ENCODE measurements at regions not wholly inside any gene's neighbourhood (a gene's known extent, or its start where the extent isn't known, plus 50 kb on each side); places are given as distances from the start of the nearest gene placed in this dataset.

DNA sequence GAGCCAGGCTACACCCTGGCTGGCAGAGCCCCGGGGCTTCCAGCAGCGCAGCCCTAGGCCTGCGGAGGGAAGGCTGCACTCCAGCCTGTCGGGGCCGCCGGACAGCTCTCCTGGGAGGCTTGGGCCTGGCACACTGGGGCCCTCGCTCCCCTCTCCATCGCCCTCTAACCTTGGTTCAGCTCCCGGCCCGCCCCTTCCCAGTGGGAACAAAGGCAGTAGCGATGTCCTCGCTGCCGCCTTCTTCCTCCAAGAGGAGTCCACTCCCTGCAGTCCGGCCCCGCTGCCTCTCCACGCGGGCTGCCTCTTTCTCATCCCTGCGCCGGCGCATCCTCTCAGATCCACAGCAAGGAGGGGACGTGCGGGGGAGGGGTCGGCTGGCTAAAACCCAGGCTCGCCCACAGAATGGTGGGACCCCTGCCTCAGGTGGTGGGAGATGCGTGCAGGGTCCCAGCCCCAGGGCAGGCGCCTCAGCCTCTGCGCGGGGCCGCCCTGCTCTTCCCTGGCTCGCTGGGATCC, 138.1 kb downstream of the TWIST2 start:
- DNase-seq: no peak

DNA sequence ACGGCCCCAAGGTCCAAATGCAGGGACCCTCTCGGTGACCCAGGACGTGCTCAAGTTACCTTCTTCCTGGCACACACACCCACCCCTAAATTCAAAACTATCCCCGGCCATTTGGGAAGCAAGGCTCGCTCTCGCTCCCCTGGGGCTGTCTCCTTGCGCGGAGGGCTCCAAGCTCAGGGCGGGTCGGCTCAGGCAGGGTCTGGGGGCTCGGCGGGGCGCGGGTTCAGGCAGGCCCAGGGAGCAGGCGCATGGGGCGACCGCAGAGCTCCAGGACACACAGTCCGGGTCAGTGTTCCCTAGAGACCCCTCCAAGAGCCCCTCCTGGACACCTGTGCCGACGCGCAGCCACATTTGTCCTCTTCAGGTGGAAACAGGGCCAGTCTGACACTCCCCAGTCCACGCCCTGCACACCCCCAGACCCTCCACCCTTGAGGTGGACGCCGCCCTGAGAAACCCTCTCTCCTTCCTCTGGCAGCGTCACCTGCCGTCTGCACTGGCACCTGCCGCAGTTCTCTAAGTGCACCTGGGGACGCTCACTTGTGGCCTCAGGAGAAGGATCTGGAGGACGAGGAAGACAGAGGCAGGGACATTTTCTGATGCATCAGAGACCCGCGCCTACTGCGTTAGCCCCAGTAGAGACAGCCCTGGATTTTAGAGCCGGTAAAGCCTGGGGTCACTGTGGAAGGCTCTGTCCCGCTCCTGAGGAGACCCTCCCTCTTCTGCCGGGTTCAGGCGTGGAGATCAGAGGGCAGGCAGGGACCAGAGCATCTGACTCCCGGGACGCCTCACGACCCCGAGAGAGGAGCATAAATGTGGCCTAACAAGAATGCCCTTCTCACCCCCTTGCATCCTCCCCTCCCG, 138.8 kb downstream of the TWIST2 start:
- DNase-seq: no peak

DNA sequence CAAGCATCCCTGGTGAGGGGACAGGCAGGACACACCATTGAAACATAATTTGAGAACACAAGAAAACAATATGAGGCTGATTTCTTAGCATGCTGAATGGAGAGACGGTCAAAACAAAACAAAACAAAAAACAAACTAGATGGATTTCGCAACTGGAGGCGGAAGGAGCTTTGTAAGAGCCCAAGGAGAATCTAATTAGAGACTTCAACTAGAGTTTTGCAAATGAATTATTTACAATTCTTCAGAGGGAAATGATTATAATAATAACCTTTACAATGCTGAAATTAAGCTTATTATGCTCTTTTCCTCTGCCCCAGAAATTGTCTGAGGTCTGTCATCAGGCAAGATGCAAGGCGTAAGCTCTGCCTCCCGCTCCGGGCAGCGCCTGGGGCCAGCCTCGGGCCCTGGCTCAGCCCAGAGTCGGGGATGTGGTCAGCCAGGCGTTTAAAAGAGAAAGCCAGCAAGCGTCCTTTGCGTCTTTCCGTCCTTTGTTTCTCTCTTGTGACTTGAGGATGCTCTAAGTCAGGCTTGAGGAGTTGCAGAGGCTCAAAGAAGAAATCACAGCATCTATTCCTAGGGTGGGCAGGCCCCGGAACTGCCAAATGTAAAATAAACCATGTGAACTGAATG, 139.6 kb downstream of the TWIST2 start:
- DNase-seq: no peak

DNA sequence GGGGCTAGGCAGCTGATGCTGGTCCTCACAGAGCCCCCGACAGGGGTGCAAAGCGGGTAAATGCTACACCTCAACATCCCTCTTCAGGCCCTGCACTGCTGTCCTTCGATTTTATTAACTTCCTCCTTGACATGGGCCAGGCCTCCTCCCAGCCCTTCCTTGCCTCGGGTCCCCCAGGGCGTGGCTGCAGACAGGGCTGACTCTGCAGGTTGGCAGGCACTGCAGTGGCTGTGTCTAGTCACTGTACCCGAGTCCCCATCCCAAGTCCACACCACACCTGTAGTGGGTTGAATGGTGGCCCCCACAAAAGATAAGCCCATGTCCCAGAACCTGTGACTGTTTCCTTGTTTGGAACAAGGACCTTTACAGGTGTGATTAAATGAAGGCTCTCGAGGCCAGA, 140.2 kb downstream of the TWIST2 start:
- DNase-seq: no peak

DNA sequence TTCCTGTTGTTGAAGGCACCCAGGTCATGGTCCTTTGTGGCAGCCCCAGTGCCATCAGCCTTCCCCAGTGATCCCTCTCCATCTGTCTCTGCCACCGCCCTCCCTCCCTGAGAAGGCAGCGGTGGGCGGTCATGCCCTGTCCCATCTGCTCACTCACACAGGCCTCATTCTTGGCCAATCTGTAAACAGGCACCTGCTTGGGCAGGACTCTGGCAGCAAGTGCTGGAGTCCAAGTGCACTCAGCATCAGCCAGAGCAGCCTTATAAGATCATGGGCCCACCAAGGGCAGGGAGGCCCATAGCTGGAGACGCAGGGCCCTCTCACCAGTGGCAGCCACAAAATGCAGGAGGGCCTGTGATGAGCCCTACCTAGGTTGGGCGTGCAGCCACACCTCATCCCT, 140.9 kb downstream of the TWIST2 start:
- DNase-seq: no peak

DNA sequence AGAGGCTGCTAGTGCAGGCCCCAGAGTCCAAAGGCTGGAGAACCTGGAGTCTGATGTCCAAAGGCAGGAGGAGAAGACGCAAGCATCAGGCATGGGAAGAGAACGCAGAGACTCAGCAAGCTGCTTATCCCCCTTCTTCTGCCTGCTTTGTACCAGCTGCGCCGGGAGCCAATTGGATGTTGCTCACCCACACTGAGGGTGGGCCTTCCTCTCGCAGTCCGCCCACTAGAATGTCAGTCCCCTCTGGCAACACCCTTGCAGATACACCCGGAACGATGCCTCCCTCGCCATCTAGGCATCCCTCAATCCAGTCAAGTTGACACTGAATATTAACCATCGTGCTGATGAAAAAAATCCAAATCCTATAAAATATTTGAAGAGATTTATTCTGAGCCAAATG, 141.6 kb downstream of the TWIST2 start:
- DNase-seq: no peak

DNA sequence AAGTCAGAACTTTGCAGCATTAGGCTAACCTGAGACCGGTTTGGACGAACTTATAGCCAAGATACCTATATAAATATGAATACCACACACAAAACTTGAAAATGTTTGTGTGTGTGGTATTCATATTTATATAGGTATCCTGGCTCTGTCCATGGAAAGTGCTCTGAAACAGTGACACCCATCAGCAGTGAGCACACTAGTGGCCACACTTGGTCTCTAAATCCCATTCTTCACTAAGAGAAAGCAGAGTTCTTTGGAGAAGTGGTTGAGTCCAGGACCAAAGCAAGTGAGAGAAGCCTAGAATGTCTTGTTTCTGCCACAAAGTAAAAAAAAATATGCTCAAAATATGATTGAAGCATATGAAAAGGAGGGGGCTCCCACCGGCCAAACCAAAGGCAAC, 146.5 kb downstream of the TWIST2 start:
- DNase-seq: no peak

DNA sequence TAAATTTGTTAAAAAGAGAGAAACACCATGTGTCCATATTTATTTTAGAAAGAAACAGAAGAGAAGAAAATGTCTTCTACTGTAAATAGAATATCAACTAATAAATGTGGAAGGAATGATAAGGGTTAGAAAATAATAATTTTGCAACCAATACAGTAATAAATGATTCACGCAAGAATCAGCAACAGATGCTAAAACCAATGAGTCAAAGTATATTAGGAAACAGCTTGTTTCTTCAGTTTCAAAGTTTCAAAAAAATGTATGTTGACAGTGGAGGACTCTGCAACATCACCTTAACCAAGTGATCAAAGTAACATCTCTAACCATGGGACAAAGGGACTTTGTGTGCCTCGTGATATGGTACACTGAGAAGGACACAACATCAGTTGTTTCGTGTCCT, 147.0 kb downstream of the TWIST2 start:
- DNase-seq: no peak

DNA sequence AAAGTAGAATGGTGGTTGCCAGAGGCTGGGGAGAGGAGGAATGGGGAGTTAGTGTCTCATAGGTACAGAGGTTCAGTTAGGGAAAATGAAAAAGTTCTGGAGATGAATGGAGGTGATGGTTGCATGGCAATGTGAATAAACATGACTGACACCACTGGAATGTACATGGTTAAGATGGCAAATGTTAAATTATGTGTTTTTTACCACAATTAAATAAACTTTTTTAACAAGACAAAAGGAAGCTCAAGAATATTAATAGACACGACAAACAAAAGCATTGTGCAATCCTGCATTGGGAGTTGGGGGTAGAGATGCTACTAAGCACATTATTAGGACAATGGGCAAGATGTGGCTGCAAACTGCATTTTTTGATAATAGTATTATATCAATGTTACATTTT, 147.7 kb downstream of the TWIST2 start:
- DNase-seq: no peak

DNA sequence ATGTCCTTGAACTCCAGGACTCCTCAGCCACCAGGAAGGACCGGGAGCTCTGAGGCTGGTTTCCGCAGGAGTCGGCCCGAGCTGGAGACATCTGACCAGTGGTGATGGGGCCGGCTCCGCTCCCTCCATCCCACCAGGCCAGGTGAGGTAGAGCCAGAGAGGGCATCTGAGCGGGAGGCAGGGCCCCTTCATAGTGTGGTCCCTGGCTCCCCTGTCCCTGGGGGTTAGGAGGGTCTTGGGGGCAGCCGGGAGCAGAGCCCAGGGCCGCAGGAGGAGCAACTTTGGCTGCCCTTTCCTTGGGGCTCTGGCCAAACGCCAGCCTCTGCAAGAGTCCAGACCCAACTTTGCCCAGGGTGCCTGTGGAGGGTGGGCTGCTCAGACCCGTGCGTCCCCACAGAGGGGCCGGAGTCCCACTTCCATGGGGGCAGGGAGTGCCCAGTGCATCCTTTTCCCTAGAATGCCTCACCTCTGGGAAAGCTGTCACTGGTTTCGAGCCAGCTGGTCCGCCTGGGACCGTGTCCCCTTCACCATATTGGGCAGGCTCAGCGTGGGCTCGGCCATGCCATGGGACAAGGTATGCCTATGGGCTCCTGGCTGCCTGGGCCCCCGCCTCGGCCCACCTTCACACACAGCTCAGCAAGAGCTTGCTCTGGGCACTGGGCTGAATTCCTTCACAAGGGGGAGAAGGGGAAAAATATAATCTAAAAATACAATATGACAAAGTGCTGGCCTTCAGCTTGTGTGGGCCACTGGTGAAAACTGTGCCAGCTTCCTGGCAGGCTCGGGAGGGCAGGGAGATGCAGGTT, 148.6 kb downstream of the TWIST2 start:
- DNase-seq: no peak

DNA sequence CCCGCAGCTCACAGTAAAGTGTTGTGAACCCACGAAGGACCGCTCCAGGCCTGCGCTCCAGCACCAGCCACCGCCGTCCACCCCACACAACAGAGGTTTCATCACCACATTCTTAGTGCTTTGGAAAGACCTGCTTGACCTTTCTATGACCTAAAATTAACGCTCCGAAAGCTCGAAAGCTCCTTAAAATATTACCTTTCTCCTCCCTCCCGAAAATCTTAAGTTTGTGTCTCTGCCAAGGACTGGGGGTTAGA, 149.2 kb downstream of the TWIST2 start:
- DNase-seq: no peak

DNA sequence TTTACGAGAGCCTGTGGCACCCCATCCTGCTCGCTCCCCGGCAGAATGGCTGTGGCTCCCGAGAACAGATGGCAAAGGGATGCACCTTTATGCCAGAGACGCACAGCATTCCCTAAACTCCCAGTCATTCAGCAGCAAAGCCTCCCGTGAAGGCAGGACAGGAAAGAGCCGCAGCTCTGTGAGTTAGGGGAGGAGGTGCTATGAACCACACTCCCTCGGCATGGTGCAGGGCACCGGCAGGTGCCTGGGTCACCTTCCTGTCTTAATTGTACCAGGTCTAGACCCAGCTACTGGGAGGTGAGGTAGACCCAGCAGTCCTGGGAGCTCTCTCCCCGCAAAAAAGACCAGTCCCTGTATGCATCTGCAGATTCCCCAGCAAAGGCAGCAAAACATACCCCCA, 149.8 kb downstream of the TWIST2 start:
- DNase-seq: no peak

Data from activated CD4-positive, alpha-beta T cell treated with anti-CD3 and anti-CD28 coated beads, Interleukin-10, Interleukin-2, amounts not matched to agents 100 ng/mL and 50 ng/mL, durations not matched to agents 16 hours and 8 hours (primary cell).